ENCODE measurements at regions not wholly inside any gene's neighbourhood (a gene's known extent, or its start where the extent isn't known, plus 50 kb on each side); places are given as distances from the start of the nearest gene placed in this dataset.
"Not testable (repeated sequence)": the region's sequence is repeated elsewhere in the genome, so short reads cannot be mapped to it uniquely, and the experiment has no call there.

DNA sequence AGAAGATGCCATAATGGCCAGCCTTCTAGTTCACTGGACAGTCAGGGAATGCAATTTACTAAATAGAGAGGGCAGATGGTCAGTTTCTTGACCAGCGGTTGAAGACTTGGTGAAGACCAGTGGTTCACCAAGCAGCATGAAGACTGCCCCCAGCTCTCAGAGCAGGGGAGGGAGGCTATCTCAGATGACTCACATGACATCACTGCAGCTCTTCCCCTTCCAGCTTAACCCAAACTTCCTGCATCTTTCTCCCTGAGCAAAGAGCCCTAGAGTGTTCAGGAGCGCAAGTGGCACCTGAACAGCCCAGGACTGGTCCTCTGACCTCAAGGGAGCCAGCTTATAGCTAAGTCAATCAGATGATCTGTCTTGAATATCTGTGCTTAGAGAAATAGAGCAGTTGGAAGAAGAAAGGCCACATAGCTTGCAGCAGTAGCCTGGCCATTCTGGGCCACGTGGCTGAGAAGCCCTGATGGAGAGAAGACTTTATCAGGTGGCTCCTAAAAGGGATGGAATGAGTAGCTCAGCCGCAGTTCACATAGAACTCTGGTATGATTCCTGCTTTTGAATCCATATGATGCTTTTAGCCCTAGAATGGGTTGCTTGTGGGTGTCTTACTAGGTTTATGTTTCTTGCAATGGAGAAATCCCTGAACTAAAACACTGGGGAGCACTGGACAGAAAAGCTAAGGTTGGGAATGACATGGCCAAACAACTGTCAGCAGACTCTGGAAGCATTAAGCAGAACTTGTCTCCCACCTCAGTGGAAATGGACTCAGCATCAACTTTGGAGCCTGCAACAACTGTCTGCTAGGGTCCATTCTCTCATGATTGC is 392.1 kb upstream of the CCL2 start:
- DNase-seq, result no peak

DNA sequence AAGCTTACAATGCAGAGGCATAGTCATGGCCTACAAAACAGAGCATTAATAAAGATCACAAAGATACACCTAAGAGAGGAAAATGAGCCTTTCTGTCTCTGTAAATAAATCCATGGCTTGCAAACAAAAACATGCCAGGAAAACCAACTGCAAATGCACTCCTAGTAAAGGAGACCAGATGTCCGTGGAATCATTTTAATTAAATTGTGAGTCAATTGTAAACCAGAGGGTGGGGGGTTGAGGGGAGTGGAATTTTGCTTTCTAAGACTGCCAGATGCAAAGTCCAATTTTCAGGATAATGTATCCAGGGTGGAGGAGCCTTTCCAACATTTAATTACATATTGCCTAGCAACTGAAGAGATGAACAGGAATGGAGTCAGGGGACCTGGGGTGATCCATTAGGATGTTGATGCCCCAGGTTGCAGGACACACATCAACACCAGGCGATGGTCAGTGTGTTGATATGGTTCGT is 390.3 kb upstream of the CCL2 start:
- no peak for DNase-seq

- DNase-seq, result no peak
These were observed 386.2 kb upstream of the CCL2 start for GRCh38 chr17:33868899-33869298.

DNA sequence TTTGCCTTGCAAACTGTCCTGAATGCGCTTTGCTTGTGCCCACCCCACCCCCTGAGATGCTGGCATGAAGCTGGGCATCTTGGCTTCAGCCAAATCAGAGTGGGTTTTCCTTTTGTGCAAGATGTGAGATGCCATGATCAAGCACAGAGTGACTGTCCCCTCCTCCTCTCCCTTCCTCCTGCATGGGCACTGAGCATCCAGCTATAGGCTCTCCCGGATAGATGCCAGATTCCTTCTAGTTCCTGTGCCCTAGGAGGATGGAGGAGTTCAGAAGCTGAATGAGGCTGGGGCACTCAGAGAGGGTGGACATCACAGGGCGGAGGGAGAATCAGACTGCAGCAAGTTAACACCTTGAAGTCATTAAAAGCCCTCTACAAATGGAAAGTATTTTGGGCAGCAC is 384.1 kb upstream of the CCL2 start:
- DNase-seq, result no peak

- no peak for DNase-seq
These were observed 383.2 kb upstream of the CCL2 start for GRCh38 chr17:33871720-33872540.

DNA sequence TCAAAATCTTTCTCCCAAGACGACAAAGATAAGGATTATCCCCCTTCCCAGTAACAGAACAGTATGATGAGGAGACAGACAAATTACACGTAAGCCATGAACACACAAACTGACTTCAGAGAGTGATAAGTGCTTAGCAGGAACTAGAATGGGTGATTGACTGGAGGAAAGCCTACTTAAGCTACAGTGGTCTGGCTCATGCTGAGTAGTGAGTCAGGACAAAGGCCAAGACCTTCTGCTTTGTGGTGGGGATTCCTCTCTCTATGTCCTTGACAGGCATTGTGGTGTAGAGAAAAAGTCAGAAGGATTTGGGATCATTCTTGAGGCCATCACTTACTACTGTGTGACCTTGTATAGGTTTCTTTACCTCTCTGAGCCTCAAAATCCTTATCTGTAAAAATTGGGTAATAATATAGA is 381.9 kb upstream of the CCL2 start:
- no peak for DNase-seq

DNA sequence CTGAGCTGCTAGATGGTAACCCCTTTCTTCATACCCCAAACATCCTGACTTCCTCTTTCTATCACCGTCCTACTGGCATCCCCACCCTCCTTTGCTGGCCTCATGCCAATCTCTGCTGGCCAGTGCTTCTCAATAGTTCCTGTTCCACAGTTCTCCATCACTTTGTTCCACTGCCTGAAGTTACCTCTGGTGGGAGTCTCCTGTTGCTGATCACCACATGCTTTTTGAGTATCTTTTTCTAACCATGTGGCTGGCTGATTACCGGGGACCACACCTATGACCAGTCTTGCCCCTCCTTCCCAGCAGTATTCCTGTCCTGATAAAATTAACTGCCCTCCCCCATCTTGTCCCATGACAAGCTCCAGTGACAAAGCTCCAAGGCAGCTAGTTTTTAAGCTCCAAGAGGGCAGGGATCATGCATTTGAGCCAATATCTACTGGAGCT is 380.4 kb upstream of the CCL2 start:
- DNase-seq, result no peak

- DNase-seq, result no peak
These were observed 379.1 kb upstream of the CCL2 start for GRCh38 chr17:33875973-33876372.

DNA sequence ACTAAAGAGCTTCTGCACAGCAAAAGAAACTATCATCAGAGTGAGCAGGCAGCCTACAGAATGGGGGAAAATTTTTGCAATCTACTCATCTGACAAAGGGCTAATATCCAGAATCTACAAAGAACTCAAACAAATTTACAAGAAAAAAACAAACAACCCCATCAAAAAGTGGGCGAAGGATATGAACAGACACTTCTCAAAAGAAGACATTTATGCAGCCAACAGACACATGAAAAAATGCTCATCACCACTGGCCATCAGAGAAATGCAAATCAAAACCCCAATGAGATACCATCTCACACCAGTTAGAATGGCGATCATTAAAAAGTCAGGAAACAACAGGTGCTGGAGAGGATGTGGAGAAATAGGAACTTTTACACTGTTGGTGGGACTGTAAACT is 372.8 kb upstream of the CCL2 start:
- DNase-seq, result not testable (repeated sequence)

- not testable (repeated sequence) for DNase-seq
These were observed 372.4 kb upstream of the CCL2 start for GRCh38 chr17:33882677-33883076.

- DNase-seq, result no peak
These were observed 366.6 kb upstream of the CCL2 start for GRCh38 chr17:33888455-33888854.

DNA sequence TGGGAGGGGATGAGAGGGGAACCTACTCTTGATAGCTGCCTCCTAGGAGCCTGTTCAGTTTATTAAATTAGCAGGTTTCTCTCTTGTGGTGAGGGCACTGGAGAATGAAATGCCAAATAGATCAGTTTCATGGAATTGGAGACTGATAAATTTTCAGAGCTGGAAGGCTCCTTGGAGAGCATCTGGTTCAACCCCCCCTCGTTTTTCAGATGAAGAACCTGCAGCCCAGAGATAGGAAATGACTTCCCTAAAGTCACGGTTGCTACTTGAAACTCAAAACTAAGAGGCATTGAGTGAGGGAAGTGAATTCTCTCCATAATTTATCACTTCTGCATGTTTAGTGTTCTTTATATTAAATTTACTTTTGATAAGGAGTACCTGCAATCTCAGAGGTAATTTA is 366.0 kb upstream of the CCL2 start:
- DNase-seq, result no peak

- no peak for DNase-seq
These were observed 365.3 kb upstream of the CCL2 start for GRCh38 chr17:33889766-33890165.

- no peak for DNase-seq
These were observed 362.1 kb upstream of the CCL2 start for GRCh38 chr17:33892717-33893591.

- DNase-seq, result no peak
These were observed 359.6 kb upstream of the CCL2 start for GRCh38 chr17:33895491-33895890.

DNA sequence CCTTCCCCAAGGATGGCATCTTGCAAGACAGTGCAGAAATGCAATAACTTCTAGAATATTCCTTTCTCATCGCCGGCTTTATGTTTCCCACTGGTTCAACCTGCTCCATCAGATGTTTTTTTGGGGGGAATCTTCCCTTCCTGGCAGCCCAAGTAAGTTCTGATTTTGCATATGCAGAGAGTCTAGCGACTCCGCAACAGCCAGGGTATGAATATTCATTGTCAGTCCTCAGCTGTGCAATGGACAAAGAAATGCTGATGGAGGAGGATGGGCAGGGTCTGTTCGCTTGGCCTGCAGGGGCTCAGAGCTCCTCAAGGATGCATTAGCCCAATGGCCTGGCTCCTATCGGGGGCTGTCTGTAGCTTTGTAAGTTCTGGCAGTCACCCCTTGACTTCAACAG is 358.8 kb upstream of the CCL2 start:
- DNase-seq, result no peak

DNA sequence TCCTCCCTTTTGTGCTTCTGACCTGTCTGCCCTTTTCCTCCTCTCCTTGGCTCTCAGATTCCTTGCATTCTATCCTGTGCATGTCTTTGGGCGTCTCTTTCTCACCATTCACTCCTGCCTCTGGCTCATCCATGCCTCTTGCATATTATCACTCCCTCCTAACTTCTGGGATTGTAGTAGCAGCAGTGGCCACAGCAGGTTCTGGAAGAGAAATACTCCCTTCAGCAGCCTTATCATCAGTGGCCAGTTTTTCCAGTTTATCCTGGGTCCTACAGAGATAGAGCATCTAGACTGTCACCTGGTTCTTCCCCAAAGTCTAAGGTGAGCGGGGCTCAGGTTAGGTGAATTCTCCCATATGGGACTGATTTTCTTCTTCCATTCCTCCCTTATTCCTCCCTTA is 354.0 kb upstream of the CCL2 start:
- no peak for DNase-seq

DNA sequence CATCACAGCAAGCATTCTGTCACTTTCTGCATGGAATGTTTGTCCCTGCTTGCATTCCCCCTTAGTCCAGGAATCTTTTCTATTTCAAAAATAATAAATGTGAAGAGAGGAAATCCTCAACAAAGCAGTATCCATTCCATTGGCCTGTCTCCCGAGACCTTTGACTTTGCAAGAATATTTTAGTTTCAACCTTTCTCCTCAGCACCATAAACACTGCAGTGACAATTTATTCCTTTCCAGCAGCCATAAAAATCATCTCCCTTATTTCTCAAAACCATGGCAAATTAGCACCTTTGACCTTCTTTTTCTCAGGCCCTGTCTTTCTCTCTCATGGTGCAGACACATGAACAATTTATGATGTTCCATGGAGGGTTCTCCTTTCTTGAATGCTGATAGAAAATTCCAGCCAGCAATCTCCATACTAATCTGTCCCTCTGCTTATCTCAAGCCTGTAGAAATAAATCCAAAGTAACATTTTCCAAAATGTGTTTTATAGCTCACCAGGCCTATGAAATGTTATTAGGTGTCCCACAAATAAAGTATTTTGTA is 352.1 kb upstream of the CCL2 start:
- DNase-seq, result no peak

- DNase-seq, result no peak
These were observed 350.6 kb upstream of the CCL2 start for GRCh38 chr17:33904476-33904875.

- no peak for DNase-seq
These were observed 349.7 kb upstream of the CCL2 start for GRCh38 chr17:33905338-33905800.

- DNase-seq, result no peak
These were observed 346.6 kb upstream of the CCL2 start for GRCh38 chr17:33908363-33909064.

All from activated CD4-positive, alpha-beta T cell treated with anti-CD3 and anti-CD28 coated beads, Interleukin-2, amount 50 U/mL, for 4 hours (primary cell).